GM12873 (cell line): ENCODE measurements at regions not wholly inside any gene's neighbourhood (a gene's known extent, or its start where the extent isn't known, plus 50 kb on each side); places are given as distances from the start of the nearest gene placed in this dataset.

ENCODE experiments used
- CTCF ChIP-seq: IDR thresholded peaks from 2 replicates; pipeline ENCODE4 v1.5.1; 2012; ENCODE audit warnings: low read depth, mild to moderate bottlenecking, moderate library complexity, low read length, control low read depth; ENCODE audit not compliant: insufficient read depth; ENCODE audit errors: missing control alignments

GRCh38 chr16:86951831-86952598 is 365.2 kb downstream of the C16orf95 start:
- TF ChIP-seq CTCF, result no peak

GRCh38 chr16:86952769-86953168 is 364.4 kb downstream of the C16orf95 start:
- TF ChIP-seq CTCF, result no peak

GRCh38 chr16:86953631-86954391 is 363.4 kb downstream of the C16orf95 start:
- TF ChIP-seq CTCF, result no peak

GRCh38 chr16:86955136-86955855 is 361.9 kb downstream of the C16orf95 start:
- TF ChIP-seq CTCF, result no peak

GRCh38 chr16:86956437-86956836 is 360.8 kb downstream of the C16orf95 start:
- TF ChIP-seq CTCF, result no peak

GRCh38 chr16:86958423-86958822 is 358.8 kb downstream of the C16orf95 start:
- no peak for TF ChIP-seq CTCF
